A673 (cell line): ENCODE measurements at regions not wholly inside any gene's neighbourhood (a gene's known extent, or its start where the extent isn't known, plus 50 kb on each side); places are given as distances from the start of the nearest gene placed in this dataset.

Experiments used
- BruUV-seq: library from RNA; stranded (reverse); fragments of 400-500 nt; replicated peaks from 2 replicates; lab custom pipeline; 2021; lab: Mats Ljungman, UMichigan
- CTCF ChIA-PET: fragments of 300-600 bp; sonication (Branson Sonifier 250); formaldehyde crosslinking; loops from one replicate; lab custom pipeline; 2022; ENCODE audit warnings: antibody characterized with exemption; lab: Charles Lee
- POLR2A ChIA-PET: fragments of 300-600 bp; sonication (Branson Sonifier 250); formaldehyde crosslinking; loops from one replicate; lab custom pipeline; 2022; ENCODE audit warnings: antibody characterized with exemption; ENCODE audit not compliant: low non-redundant PET; lab: Charles Lee
- DNase-seq: peaks from one replicate; pipeline ENCODE4 v3.0.0-alpha.2; 2015; ENCODE audit warnings: low spot score
- H3K27ac ChIP-seq: fragments of 200-600 bp; sonication (generic); 2 replicates; pipeline ENCODE4 v1.5.1; 2016; ENCODE audit warnings: mixed run types, low read depth, mild to moderate bottlenecking, mixed read lengths, antibody characterized with exemption, low read length; ENCODE audit not compliant: poor library complexity, severe bottlenecking
- H3K27me3 ChIP-seq: fragments of 200-600 bp; sonication (generic); replicated peaks from 2 replicates; pipeline ENCODE4 v1.6.1; 2017; ENCODE audit warnings: mixed run types, low read depth, mild to moderate bottlenecking, mixed read lengths, antibody characterized with exemption, low read length; ENCODE audit not compliant: insufficient read depth, poor library complexity
- H3K36me3 ChIP-seq: fragments of 200-600 bp; sonication (generic); 2 replicates; pipeline ENCODE4 v1.6.1; 2016; ENCODE audit warnings: mixed run types, mild to moderate bottlenecking, mixed read lengths, antibody characterized with exemption, low read length; ENCODE audit not compliant: insufficient read depth, poor library complexity, severe bottlenecking
- H3K4me1 ChIP-seq: fragments of 200-600 bp; sonication (generic); 2 replicates; pipeline ENCODE4 v1.6.1; 2017; ENCODE audit warnings: mixed run types, mild to moderate bottlenecking, mixed read lengths, antibody characterized with exemption, low read length; ENCODE audit not compliant: insufficient read depth, poor library complexity, severe bottlenecking
- H3K4me3 ChIP-seq: fragments of 200-600 bp; sonication (generic); 2 replicates; pipeline ENCODE4 v1.5.1; 2016; ENCODE audit warnings: low read depth, mixed run types, mild to moderate bottlenecking, mixed read lengths, low read length; ENCODE audit not compliant: poor library complexity, severe bottlenecking
- H3K9me3 ChIP-seq: fragments of 200-600 bp; sonication (generic); 2 replicates; pipeline ENCODE4 v1.6.1; 2016; ENCODE audit warnings: mixed run types, low read depth, mild to moderate bottlenecking, mixed read lengths, antibody characterized with exemption, low read length; ENCODE audit not compliant: poor library complexity, severe bottlenecking
- EZH2 ChIP-seq: fragments of 200-600 bp; sonication (generic); IDR thresholded peaks from 2 replicates; pipeline ENCODE4 v1.6.1; 2017; ENCODE audit warnings: borderline replicate concordance, low read depth, mild to moderate bottlenecking, mixed read lengths, antibody characterized with exemption, low read length; ENCODE audit not compliant: poor library complexity, severe bottlenecking
- intact Hi-C: fragments of 100-400 bp; cut with micrococcal nuclease; formaldehyde crosslinking; loops from one replicate; pipeline ENCODE4 v1.10.0; 2022; ENCODE audit not compliant: unreplicated experiment
- TF ChIP-seq, protein P1 (sequence below): fragments of 300-800, 200-600 bp; sonication (generic); conservative IDR thresholded peaks from 2 replicates; pipeline ENCODE4 v1.5.1; 2017; ENCODE audit warnings: low read depth, mild to moderate bottlenecking, antibody characterized with exemption, low read length, moderate library complexity, mixed read lengths

DNA sequence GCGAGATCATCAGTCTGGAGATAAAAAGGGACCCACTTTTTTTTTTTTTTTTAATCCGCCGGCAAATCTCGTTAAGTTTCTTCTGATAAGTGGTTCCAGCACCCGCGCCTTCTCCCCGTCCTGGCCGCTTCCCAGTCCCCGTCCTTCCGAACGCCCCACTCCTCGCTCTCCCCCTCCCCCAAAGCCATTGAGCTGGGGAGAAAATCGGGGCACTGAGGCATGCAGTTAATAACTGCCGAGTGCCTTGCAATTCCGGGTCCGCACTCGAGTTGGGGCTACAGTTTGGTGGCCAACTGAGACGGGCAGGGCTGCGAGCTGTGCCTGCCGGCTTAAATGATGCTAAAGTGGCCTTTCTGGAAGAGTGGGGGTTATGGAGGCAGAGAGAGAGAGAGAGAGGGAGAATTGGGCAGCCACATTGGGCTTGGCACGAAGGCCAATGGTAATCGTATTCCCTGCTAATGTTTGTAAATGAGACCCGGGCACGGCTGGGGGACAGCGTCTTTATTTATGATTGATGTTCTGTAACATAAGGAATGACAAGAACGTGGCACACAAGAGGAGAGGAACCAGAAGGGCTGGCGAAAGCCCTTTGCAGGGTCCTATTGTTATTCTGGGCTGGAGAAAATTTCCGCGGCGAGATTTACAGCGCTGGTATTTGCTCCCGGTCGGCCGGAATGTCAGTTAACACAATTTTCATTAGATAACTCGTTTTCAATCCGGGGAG is 115.4 kb upstream of the MYL2 start:
- Histone ChIP-seq H3K27me3 (peaks cover 43% of the 10 kb centered on the region), H3K4me3 (peak overlapping the region; percentile 76)

GRCh38 chr12:111034886-111035577 is 114.7 kb upstream of the MYL2 start:
- ChIA-PET CTCF (no interaction called here), POLR2A (interaction anchor here (0.6 kb wide), 2 partner anchors 24 to 176 kb away, joined by 3 read pairs; no protein-coding TSS in a partner anchor)
- peaks cover 43% of the 10 kb centered on the region for H3K27me3 ChIP-seq
- BruUV-seq: no TSS peak
- TF ChIP-seq EZH2: peak; percentile 79
- TF ChIP-seq, protein P1, sequence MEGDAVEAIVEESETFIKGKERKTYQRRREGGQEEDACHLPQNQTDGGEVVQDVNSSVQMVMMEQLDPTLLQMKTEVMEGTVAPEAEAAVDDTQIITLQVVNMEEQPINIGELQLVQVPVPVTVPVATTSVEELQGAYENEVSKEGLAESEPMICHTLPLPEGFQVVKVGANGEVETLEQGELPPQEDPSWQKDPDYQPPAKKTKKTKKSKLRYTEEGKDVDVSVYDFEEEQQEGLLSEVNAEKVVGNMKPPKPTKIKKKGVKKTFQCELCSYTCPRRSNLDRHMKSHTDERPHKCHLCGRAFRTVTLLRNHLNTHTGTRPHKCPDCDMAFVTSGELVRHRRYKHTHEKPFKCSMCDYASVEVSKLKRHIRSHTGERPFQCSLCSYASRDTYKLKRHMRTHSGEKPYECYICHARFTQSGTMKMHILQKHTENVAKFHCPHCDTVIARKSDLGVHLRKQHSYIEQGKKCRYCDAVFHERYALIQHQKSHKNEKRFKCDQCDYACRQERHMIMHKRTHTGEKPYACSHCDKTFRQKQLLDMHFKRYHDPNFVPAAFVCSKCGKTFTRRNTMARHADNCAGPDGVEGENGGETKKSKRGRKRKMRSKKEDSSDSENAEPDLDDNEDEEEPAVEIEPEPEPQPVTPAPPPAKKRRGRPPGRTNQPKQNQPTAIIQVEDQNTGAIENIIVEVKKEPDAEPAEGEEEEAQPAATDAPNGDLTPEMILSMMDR: no peak
- intact Hi-C loops: loop anchor here (5.0 to 10.0 kb wide), 2 partner anchors 140 to 237 kb away; no protein-coding TSS in a partner anchor
- H3K4me3 ChIP-seq: peak overlapping the region; percentile 76
- DNase-seq: peak; percentile 75
- no peaks in the 10 kb centered on the region for H3K9me3 ChIP-seq
- H3K4me1 ChIP-seq: peaks cover 21% of the 10 kb centered on the region
- peak overlapping the region; percentile 18 for H3K27ac ChIP-seq
- no peaks in the 10 kb centered on the region for H3K36me3 ChIP-seq

More for the DNA sequence above, 115.4 kb upstream of the MYL2 start:
- peak; percentile 73 for TF ChIP-seq EZH2
- TF ChIP-seq, protein P1: no peak
- Histone ChIP-seq H3K36me3 (no peaks in the 10 kb centered on the region), H3K4me1 (peaks cover 16% of the 10 kb centered on the region), H3K9me3 (no peaks in the 10 kb centered on the region), H3K27ac (no peak overlapping the region)
- intact Hi-C loops: loop anchor here (10.0 kb wide), 1 partner anchor 139 kb away; no protein-coding TSS in a partner anchor
- TSS peak; percentile 69 for BruUV-seq
- ChIA-PET CTCF (no interaction called here), POLR2A (no interaction called here)
- DNase-seq: peak; percentile 56

DNA sequence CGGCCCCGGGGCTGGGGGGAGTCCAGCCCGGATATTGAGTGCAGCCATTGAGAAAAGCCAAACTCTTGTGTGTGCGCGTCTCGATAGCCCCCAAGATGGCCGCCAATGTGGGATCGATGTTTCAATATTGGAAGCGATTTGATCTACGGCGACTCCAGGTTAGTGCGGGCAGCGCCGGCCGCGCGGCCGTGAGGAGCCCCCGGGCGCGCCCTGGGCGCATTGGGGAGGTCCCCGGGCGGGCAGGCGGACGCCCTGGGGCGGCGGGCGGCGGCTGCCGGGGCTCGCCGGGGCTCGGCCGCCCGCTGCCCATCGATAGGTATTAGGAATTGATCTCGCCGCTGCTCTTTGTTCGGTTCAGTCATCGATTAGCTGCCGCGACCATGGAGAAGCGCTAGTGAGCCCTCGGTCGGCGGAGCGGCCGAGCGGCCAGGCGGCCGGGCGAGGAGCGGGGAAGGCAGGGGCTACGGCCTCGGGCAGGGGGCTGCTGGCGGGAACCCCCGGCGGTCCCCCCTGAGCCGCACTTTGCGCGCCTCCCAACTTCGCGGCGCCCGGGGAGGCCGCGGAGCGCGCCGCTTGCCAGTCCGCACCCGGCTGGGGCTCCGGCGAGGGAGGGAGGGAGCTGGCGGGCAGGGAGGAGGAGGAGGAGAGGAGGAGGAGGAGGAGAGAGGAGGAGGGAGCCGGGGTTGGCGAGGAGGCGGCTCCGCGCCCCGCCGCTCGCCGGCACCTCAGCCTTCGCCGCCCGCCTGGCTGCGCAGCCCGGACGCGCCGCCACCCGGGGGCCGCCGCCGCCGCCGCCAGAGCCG is 113.9 kb upstream of the MYL2 start, which contains the start of gene CUX2:
TSS of gene CUX2 (plus strand) at position 83 of the 803 bp plus-strand sequence.
- Histone ChIP-seq H3K4me1 (peaks cover 21% of the 10 kb centered on the region), H3K36me3 (no peaks in the 10 kb centered on the region), H3K4me3 (peak within 1 kb of the TSS; percentile 76), H3K9me3 (no peaks in the 10 kb centered on the region), H3K27ac (peak within 1 kb of the TSS; percentile 18), H3K27me3 (peaks cover 43% of the 10 kb centered on the region)
- TF ChIP-seq, protein P1: no peak
- TF ChIP-seq EZH2: peak; percentile 17
- intact Hi-C loops: loop anchor here (5.0 to 10.0 kb wide), 2 partner anchors 141 to 238 kb away; no protein-coding TSS in a partner anchor
- BruUV-seq: no TSS peak
- ChIA-PET CTCF (interaction anchor here (0.6 kb wide), 1 partner anchor 86 kb away, joined by 5 read pairs; no protein-coding TSS in a partner anchor), POLR2A (interaction anchor here (0.6 kb wide), 2 partner anchors 24 to 176 kb away, joined by 3 read pairs; no protein-coding TSS in a partner anchor)
- peak; percentile 81 for DNase-seq
